ENCODE measurements at regions not wholly inside any gene's neighbourhood (a gene's known extent, or its start where the extent isn't known, plus 50 kb on each side); places are given as distances from the start of the nearest gene placed in this dataset.

DNA sequence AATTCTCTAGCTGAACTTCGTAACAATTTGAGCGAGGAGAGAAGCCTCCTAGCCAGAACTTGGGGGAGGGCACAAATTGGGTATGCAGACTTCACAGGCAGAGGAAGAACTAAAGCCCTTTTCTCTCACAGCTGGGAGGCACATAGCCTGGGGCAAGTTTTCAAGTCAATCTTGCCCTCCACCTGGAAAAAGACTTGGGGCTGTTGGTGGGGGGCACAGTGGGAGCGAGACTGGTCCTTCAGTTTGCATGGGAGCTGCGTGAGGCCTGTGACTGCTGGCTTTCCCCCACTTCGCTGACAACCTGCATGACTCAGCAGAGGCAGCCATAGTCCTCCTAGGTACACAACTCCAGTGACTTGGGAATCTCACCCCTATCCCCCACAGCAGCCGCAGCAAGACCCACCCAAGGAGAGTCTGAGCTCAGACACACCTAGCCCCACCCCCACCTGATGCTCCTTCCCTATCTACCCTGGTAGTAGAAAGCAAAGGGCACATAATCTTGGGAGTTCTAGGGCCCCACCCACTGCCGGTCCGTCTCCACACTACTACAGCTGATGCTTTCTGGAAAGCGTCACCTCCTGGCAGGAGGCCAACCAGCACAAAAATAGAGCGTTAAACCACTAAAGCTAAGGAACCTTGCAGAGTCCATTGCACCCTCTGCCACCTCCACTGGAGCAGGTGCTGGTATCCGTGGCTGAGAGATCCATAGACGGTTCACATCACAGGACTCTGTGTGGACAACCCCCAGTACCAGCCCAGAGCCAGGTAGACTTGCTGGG lies 160.8 kb downstream of the CBLL2 start:
- H3K9me3 ChIP-seq (replicated peaks; ENCODE audit: control insufficient read depth, insufficient read depth, low read depth, low read length), result no peaks in the 10 kb centered on the region
- H3K79me2 ChIP-seq (ENCODE audit: control insufficient read depth, insufficient read depth, low read length), result no peaks in the 10 kb centered on the region
- no peaks in the 10 kb centered on the region for H3K9me1 ChIP-seq (ENCODE audit: control insufficient read depth, insufficient read depth, low read length)
- POLR2A ChIA-PET, result no interaction called here
- H4K20me1 ChIP-seq (replicated peaks; ENCODE audit: control insufficient read depth, insufficient read depth, low read length), result no peaks in the 10 kb centered on the region
- DNase-seq (ENCODE audit: extremely low read depth in 1 of 4, low spot score in 3 of 4) (no peak), ATAC-seq (no peak), FAIRE-seq (no peak)
- H3K4me3 ChIP-seq, result no peak overlapping the region
- H3K9ac ChIP-seq (ENCODE audit: insufficient read depth in 1 of 2, low read depth in 2 of 2, low read length in 2 of 2), result no peak overlapping the region
- no peak overlapping the region for H3K4me2 ChIP-seq (ENCODE audit: insufficient read depth, low read length)
- intact Hi-C loops (cut with micrococcal nuclease), result no loop called here
- WGBS (ENCODE audit: insufficient coverage, low coverage, missing lambda C conversion rate), result 3% methylated on average over 8 of the region's 12 CpGs
- no TSS peak for BruUV-seq (replicated peaks)
- in situ Hi-C loops (cut with MboI), result no loop called here
- no peaks in the 10 kb centered on the region for H3K4me1 ChIP-seq (replicated peaks in 1 of 2; ENCODE audit: control insufficient read depth in 2 of 2, insufficient read depth in 2 of 2, low read length in 2 of 2)
- CTCF ChIA-PET (ENCODE audit: low intra/inter-chr PET ratio), result no interaction called here
- no peaks in the 10 kb centered on the region for H3K27me3 ChIP-seq (ENCODE audit: control insufficient read depth in 2 of 2, insufficient read depth in 2 of 2, low read length in 2 of 2)
- H3K36me3 ChIP-seq (ENCODE audit: control insufficient read depth, insufficient read depth, low read length), result no peaks in the 10 kb centered on the region
- TF ChIP-seq, protein P1, sequence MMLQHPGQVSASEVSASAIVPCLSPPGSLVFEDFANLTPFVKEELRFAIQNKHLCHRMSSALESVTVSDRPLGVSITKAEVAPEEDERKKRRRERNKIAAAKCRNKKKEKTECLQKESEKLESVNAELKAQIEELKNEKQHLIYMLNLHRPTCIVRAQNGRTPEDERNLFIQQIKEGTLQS (IDR thresholded peaks at IDR 0.05), result no peak
- TF ChIP-seq, protein P1 (CRISPR knock-in tag; conservative IDR thresholded peaks at IDR 0.05), result no peak
- TF ChIP-seq NFIC (IDR thresholded peaks at IDR 0.05), result 0 out of 2 replicates have a peak, but pooled peaks have one; percentile 9
- H3K27ac ChIP-seq (ENCODE audit: extremely low read depth, low read depth, low read length), result no peak overlapping the region
- H2AFZ ChIP-seq (ENCODE audit: low read depth, low read length), result no peak overlapping the region

DNA sequence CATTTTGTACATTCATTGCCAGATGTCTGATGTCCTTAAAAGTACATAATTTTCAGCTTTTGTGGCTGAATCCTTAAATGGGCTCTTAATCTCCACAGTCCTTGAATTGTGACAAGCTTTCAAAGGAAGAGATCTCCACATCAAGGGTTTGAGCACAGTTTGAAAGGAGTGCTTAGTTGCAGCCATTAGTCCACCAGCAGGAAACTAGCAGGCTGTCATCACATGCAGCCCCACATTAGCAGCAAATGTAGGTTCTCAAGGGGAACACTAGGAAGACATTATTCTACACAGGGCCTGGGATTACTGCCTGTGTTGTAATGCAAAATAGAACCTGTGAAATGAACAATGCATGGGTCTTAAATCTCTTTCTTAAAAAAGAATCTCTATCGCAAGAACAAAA lies 173.2 kb downstream of the CBLL2 start:
- H3K4me1 ChIP-seq (replicated peaks in 1 of 2; ENCODE audit: control insufficient read depth in 2 of 2, insufficient read depth in 2 of 2, low read length in 2 of 2), result no peaks in the 10 kb centered on the region
- WGBS (ENCODE audit: insufficient coverage, low coverage, missing lambda C conversion rate), result 13% methylated on average over 1 of the region's 1 CpG
- no peak overlapping the region for H3K4me3 ChIP-seq
- no peaks in the 10 kb centered on the region for H4K20me1 ChIP-seq (replicated peaks; ENCODE audit: control insufficient read depth, insufficient read depth, low read length)
- no peak overlapping the region for H3K27ac ChIP-seq (ENCODE audit: extremely low read depth, low read depth, low read length)
- H3K9ac ChIP-seq (ENCODE audit: insufficient read depth in 1 of 2, low read depth in 2 of 2, low read length in 2 of 2), result no peak overlapping the region
- FAIRE-seq (no peak), DNase-seq (ENCODE audit: extremely low read depth in 1 of 4, low spot score in 3 of 4) (no peak), ATAC-seq (no peak)
- CTCF ChIA-PET (ENCODE audit: low intra/inter-chr PET ratio), result no interaction called here
- H3K9me1 ChIP-seq (ENCODE audit: control insufficient read depth, insufficient read depth, low read length), result no peaks in the 10 kb centered on the region
- no peak overlapping the region for H2AFZ ChIP-seq (ENCODE audit: low read depth, low read length)
- in situ Hi-C loops (cut with MboI) (no loop called here), intact Hi-C loops (cut with micrococcal nuclease) (no loop called here)
- no peaks in the 10 kb centered on the region for H3K36me3 ChIP-seq (ENCODE audit: control insufficient read depth, insufficient read depth, low read length)
- no peaks in the 10 kb centered on the region for H3K9me3 ChIP-seq (replicated peaks; ENCODE audit: control insufficient read depth, insufficient read depth, low read depth, low read length)
- H3K4me2 ChIP-seq (ENCODE audit: insufficient read depth, low read length), result no peak overlapping the region
- H3K79me2 ChIP-seq (ENCODE audit: control insufficient read depth, insufficient read depth, low read length), result no peaks in the 10 kb centered on the region
- no peaks in the 10 kb centered on the region for H3K27me3 ChIP-seq (ENCODE audit: control insufficient read depth in 2 of 2, insufficient read depth in 2 of 2, low read length in 2 of 2)
- BruUV-seq (replicated peaks), result no TSS peak
- POLR2A ChIA-PET, result no interaction called here
- TF ChIP-seq NR2C1 (IDR thresholded peaks at IDR 0.05) (no peak), NR2C1 (tag; IDR thresholded peaks at IDR 0.05) (no peak), L3MBTL2 (IDR thresholded peaks at IDR 0.05) (no peak), ZNF311 (CRISPR knock-in tag; IDR thresholded peaks at IDR 0.05) (no peak), SMAD3 (CRISPR knock-in tag; conservative IDR thresholded peaks at IDR 0.05) (no peak), FOXM1 (IDR thresholded peaks at IDR 0.05; ENCODE audit: low read depth) (no peak), FOXM1 (CRISPR knock-in tag; IDR thresholded peaks at IDR 0.05; ENCODE audit: low read depth) (no peak)
- TF ChIP-seq, protein P2, sequence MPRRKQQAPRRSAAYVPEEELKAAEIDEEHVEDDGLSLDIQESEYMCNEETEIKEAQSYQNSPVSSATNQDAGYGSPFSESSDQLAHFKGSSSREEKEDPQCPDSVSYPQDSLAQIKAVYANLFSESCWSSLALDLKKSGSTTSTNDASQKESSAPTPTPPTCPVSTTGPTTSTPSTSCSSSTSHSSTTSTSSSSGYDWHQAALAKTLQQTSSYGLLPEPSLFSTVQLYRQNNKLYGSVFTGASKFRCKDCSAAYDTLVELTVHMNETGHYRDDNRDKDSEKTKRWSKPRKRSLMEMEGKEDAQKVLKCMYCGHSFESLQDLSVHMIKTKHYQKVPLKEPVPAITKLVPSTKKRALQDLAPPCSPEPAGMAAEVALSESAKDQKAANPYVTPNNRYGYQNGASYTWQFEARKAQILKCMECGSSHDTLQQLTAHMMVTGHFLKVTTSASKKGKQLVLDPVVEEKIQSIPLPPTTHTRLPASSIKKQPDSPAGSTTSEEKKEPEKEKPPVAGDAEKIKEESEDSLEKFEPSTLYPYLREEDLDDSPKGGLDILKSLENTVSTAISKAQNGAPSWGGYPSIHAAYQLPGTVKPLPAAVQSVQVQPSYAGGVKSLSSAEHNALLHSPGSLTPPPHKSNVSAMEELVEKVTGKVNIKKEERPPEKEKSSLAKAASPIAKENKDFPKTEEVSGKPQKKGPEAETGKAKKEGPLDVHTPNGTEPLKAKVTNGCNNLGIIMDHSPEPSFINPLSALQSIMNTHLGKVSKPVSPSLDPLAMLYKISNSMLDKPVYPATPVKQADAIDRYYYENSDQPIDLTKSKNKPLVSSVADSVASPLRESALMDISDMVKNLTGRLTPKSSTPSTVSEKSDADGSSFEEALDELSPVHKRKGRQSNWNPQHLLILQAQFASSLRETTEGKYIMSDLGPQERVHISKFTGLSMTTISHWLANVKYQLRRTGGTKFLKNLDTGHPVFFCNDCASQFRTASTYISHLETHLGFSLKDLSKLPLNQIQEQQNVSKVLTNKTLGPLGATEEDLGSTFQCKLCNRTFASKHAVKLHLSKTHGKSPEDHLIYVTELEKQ (CRISPR knock-in tag; IDR thresholded peaks at IDR 0.05), result no peak
